Ishikawa (cell line): ENCODE measurements at regions not wholly inside any gene's neighbourhood (a gene's known extent, or its start where the extent isn't known, plus 50 kb on each side); places are given as distances from the start of the nearest gene placed in this dataset.

Source experiments
- CEBPB ChIP-seq: IDR thresholded peaks from 2 replicates; pipeline ENCODE4 v1.6.1; 2012
- CREB1 ChIP-seq: IDR thresholded peaks from 2 replicates; pipeline ENCODE4 v1.6.1; 2012; ENCODE audit warnings: low read depth
- EGR1 ChIP-seq: IDR thresholded peaks from 2 replicates; pipeline ENCODE4 v1.6.1; 2012
- EP300 ChIP-seq: IDR thresholded peaks from 2 replicates; pipeline ENCODE4 v1.6.1; 2012; ENCODE audit warnings: borderline replicate concordance
- FOXM1 ChIP-seq: IDR thresholded peaks from 2 replicates; pipeline ENCODE4 v1.6.1; 2012; ENCODE audit warnings: low read depth, borderline replicate concordance
- MAX ChIP-seq: IDR thresholded peaks from 2 replicates; pipeline ENCODE4 v1.6.1; 2012
- NFIC ChIP-seq: IDR thresholded peaks from 2 replicates; pipeline ENCODE4 v1.6.1; 2012
- RAD21 ChIP-seq: IDR thresholded peaks from 2 replicates; pipeline ENCODE4 v1.6.1; 2012; ENCODE audit warnings: low read depth
- REST ChIP-seq: IDR thresholded peaks from 2 replicates; pipeline ENCODE4 v1.6.1; 2012; ENCODE audit warnings: low read depth, mild to moderate bottlenecking
- TAF1 ChIP-seq: IDR thresholded peaks from 2 replicates; pipeline ENCODE4 v1.6.1; 2012; ENCODE audit warnings: low read depth, mild to moderate bottlenecking
- TCF12 ChIP-seq: IDR thresholded peaks from 2 replicates; pipeline ENCODE4 v1.6.1; 2012; ENCODE audit warnings: low read depth
- TEAD4 ChIP-seq: IDR thresholded peaks from 2 replicates; pipeline ENCODE4 v1.6.1; 2012
- USF1 ChIP-seq: IDR thresholded peaks from 2 replicates; pipeline ENCODE4 v1.6.1; 2012
- YY1 ChIP-seq: IDR thresholded peaks from 2 replicates; pipeline ENCODE4 v1.6.1; 2012; ENCODE audit warnings: low read depth
- ZBTB7A ChIP-seq: IDR thresholded peaks from 2 replicates; pipeline ENCODE4 v1.6.1; 2012; ENCODE audit warnings: low read depth

GRCh38 chr4:164383058-164383357 is 370.9 kb upstream of the SMIM31 start:
- TF ChIP-seq MAX = no peak
- no peak for TF ChIP-seq TEAD4
- TF ChIP-seq EGR1 = no peak
- TF ChIP-seq EP300 = no peak
- no peak for TF ChIP-seq YY1
- TF ChIP-seq TCF12 = no peak
- TF ChIP-seq REST = no peak
- no peak for TF ChIP-seq NFIC
- no peak for TF ChIP-seq RAD21
- TF ChIP-seq FOXM1 = no peak

- no peak for TF ChIP-seq ZBTB7A
- no peak for TF ChIP-seq CEBPB
- no peak for TF ChIP-seq RAD21
- peak; percentile 65; the same call in 1 of the 2 replicates for TF ChIP-seq MAX
Observed at GRCh38 chr4:164383358-164384220, 370.3 kb upstream of the SMIM31 start.

- TF ChIP-seq ZBTB7A (no peak), RAD21 (no peak), TAF1 (no peak), FOXM1 (no peak), EGR1 (no peak), TEAD4 (no peak), REST (no peak), MAX (no peak), CEBPB (no peak), CREB1 (no peak), TCF12 (no peak), NFIC (no peak), EP300 (no peak), YY1 (no peak), USF1 (no peak)
Observed at GRCh38 chr4:164384416-164384815, 369.5 kb upstream of the SMIM31 start.

GRCh38 chr4:164396439-164396838 is 357.5 kb upstream of the SMIM31 start:
- TF ChIP-seq CEBPB (no peak), REST (peak; percentile 90)

GRCh38 chr4:164402554-164402953 is 351.4 kb upstream of the SMIM31 start:
- TF ChIP-seq CREB1 = no peak
- TF ChIP-seq EP300 = no peak
- no peak for TF ChIP-seq REST
- TF ChIP-seq TEAD4 = no peak
- TF ChIP-seq TAF1 = no peak
- TF ChIP-seq MAX = no peak
- TF ChIP-seq FOXM1 = no peak
- no peak for TF ChIP-seq TCF12
- TF ChIP-seq RAD21 = no peak
- no peak for TF ChIP-seq CEBPB
- no peak for TF ChIP-seq EGR1
- TF ChIP-seq NFIC = no peak
- TF ChIP-seq YY1 = no peak
- TF ChIP-seq ZBTB7A = no peak
- no peak for TF ChIP-seq USF1
